Calu3 (cell line): ENCODE measurements at regions not wholly inside any gene's neighbourhood (a gene's known extent, or its start where the extent isn't known, plus 50 kb on each side); places are given as distances from the start of the nearest gene placed in this dataset.

Experiments used
- BruUV-seq: library from RNA; stranded (reverse); fragments of 400-500 nt; replicated peaks from 2 replicates; lab custom pipeline; 2021; lab: Mats Ljungman, UMichigan
- CTCF ChIA-PET: fragments of 300-600 bp; sonication (Branson Sonifier 250); formaldehyde crosslinking; loops from one replicate; lab custom pipeline; 2022; ENCODE audit warnings: antibody characterized with exemption; lab: Charles Lee
- DNase-seq: peaks from one replicate; pipeline ENCODE4 v3.0.0; 2022
- H3K27ac Mint-ChIP-seq: one replicate; pipeline ENCODE4 v1.8.0; 2022; ENCODE audit warnings: mixed read lengths; ENCODE audit not compliant: unreplicated experiment
- H3K27me3 Mint-ChIP-seq: one replicate; pipeline ENCODE4 v1.8.0; 2022; ENCODE audit warnings: mixed read lengths; ENCODE audit not compliant: unreplicated experiment
- H3K36me3 Mint-ChIP-seq: one replicate; pipeline ENCODE4 v1.8.0; 2022; ENCODE audit warnings: mild to moderate bottlenecking, moderate library complexity, mixed read lengths; ENCODE audit not compliant: insufficient read depth, unreplicated experiment
- H3K4me1 Mint-ChIP-seq: one replicate; pipeline ENCODE4 v1.8.0; 2022; ENCODE audit warnings: mild to moderate bottlenecking, low read depth, mixed read lengths; ENCODE audit not compliant: unreplicated experiment
- H3K4me3 Mint-ChIP-seq: one replicate; pipeline ENCODE4 v1.8.0; 2022; ENCODE audit warnings: mild to moderate bottlenecking, low read depth, moderate library complexity, mixed read lengths; ENCODE audit not compliant: unreplicated experiment
- H3K9me3 Mint-ChIP-seq: one replicate; pipeline ENCODE4 v1.8.0; 2022; ENCODE audit warnings: low read depth, mixed read lengths; ENCODE audit not compliant: unreplicated experiment
- CTCF ChIP-seq: fragments of 200-600 bp; IDR thresholded peaks from one replicate; pipeline ENCODE4 v1.8.0; 2022; ENCODE audit warnings: antibody characterized with exemption; ENCODE audit not compliant: unreplicated experiment
- intact Hi-C: fragments of 100-400 bp; cut with micrococcal nuclease; formaldehyde crosslinking; loops from one replicate; pipeline ENCODE4 v1.10.0; 2022; ENCODE audit not compliant: unreplicated experiment

GRCh38 chr13:37442996-37443395, 155.6 kb downstream of the POSTN start:
- Mint-ChIP-seq H3K9me3 (no peaks in the 10 kb centered on the region), H3K27me3 (no peaks in the 10 kb centered on the region), H3K27ac (no peak overlapping the region), H3K4me3 (no peak overlapping the region), H3K36me3 (no peaks in the 10 kb centered on the region), H3K4me1 (no peaks in the 10 kb centered on the region)
- TF ChIP-seq CTCF, result no peak
- no peak for DNase-seq
- CTCF ChIA-PET, result no interaction called here
- intact Hi-C loops, result no loop called here
- BruUV-seq, result no TSS peak

GRCh38 chr13:37435881-37436280, 162.7 kb downstream of the POSTN start:
- BruUV-seq, result no TSS peak
- intact Hi-C loops, result no loop called here

GRCh38 chr13:37433086-37433485, 165.5 kb downstream of the POSTN start:
- BruUV-seq, result no TSS peak
- peaks cover 8% of the 10 kb centered on the region for H3K9me3 Mint-ChIP-seq
- intact Hi-C loops, result no loop called here
- H3K27ac Mint-ChIP-seq, result no peak overlapping the region
- CTCF ChIA-PET, result no interaction called here
- H3K27me3 Mint-ChIP-seq, result no peaks in the 10 kb centered on the region
- H3K4me3 Mint-ChIP-seq, result no peak overlapping the region
- no peaks in the 10 kb centered on the region for H3K36me3 Mint-ChIP-seq
- no peaks in the 10 kb centered on the region for H3K4me1 Mint-ChIP-seq
- no peak for TF ChIP-seq CTCF
- no peak for DNase-seq

More at GRCh38 chr13:37435881-37436280, 162.7 kb downstream of the POSTN start:
- no peak for TF ChIP-seq CTCF
- Mint-ChIP-seq H3K4me3 (no peak overlapping the region), H3K4me1 (no peaks in the 10 kb centered on the region), H3K27ac (no peak overlapping the region), H3K36me3 (no peaks in the 10 kb centered on the region), H3K27me3 (no peaks in the 10 kb centered on the region), H3K9me3 (no peaks in the 10 kb centered on the region)
- DNase-seq, result no peak
- CTCF ChIA-PET, result no interaction called here

- DNase-seq, result no peak
- Mint-ChIP-seq H3K27me3 (no peaks in the 10 kb centered on the region), H3K27ac (no peak overlapping the region), H3K9me3 (peaks cover 8% of the 10 kb centered on the region), H3K4me3 (no peak overlapping the region), H3K36me3 (no peaks in the 10 kb centered on the region), H3K4me1 (no peaks in the 10 kb centered on the region)
- TF ChIP-seq CTCF, result no peak
- CTCF ChIA-PET, result no interaction called here
- no TSS peak for BruUV-seq
- intact Hi-C loops, result no loop called here
Measured at GRCh38 chr13:37429976-37430375, 168.6 kb downstream of the POSTN start.
